DMS79 (cell line): ENCODE measurements at regions not wholly inside any gene's neighbourhood (a gene's known extent, or its start where the extent isn't known, plus 50 kb on each side); places are given as distances from the start of the nearest gene placed in this dataset.
"Not testable (repeated sequence)": the region's sequence is repeated elsewhere in the genome, so short reads cannot be mapped to it uniquely, and the experiment has no call there.

ENCODE experiments used
- DNase-seq: peaks from one replicate; lab custom pipeline; 2025; lab: John Stamatoyannopoulos, UW

DNA sequence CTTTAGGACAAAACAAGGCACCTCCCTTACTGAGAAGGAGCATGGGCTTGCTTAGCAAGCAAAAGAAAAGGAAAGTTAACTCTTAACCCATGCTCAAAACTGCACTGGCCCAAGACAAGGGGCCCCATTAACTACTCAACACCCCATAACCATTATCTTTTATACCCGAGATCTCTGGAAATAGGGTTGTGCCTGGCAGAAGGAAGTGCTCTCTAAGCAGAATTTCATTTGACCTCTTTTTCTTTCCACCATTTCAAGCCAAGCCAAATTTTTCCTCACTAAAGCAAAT, 167.2 kb downstream of the RASEF start:
- DNase-seq, result peak; percentile 63

DNA sequence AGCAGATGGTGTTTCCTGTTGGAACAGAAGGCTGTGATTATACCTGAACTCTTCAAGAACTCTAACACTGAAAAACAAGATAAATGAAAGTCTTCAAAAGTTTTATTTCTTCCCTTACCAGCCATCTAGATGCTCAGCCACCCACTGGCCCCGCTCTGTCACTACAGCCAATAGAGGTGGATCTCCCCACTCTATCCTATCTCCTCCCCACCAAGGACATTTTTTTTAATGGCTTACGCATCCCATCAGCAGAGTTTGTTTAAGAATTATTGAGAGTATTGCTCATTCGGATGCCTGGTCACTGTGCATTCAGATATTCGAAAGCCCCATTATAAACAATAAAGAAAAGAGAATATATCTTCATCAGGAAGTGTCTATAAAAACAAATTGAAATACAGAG, 159.4 kb downstream of the RASEF start:
- no peak for DNase-seq

DNA sequence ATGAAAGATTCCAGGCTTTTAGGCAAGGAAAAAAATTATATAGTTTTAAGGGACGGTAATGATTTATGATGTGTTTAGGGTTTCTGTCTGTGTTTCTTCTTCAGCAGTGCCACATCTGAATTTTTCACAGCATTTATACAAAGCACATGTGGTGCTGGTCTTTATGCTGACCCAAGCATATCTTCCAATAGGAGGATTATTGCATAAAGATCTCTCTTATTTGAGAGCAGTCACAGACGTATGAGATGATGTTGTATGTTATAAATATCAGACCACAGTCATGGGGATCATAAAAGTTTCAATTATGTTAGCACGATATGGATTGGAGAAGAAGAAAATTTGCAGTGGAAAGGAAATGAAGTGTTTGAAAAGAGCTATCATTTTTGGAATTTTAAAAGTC, 150.9 kb downstream of the RASEF start:
- DNase-seq, result no peak

DNA sequence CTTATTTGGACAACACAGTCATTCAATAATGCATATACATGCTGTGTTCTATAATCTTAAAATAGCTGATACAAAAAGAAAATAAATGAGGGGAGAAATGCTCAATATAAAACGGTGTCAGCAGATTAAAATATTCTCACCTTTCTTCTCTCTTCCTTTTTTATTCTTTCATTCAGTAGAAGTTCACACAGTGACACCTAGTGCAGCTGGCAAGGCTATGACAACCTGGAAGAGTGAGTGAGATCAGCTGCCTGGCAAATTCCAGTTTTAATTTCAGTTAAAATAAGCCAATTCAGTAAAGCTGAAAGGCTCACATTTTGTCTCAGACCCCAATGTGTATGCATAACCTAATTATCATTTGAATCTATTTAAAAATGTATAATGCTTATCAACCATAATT, 150.3 kb downstream of the RASEF start:
- no peak for DNase-seq

DNA sequence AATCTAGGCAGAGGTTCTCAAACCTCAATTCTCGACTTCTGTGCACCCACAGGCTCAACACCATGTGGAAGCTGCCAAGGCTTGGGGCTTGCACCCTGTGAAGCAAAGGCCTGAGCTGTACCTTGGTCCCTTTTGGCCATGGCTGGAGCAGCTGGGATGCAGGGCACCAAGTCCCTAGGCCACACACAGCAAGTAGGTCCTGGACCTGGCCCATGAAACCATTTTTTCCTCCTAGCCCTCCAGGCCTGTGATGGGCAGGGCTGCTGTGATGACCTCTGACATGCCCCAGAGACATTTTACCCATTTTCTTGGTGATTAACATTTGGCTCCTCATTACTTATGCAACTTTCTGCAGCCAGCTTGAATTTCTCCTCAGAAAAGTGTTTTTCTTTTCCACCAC, 146.7 kb downstream of the RASEF start:
- DNase-seq, result not testable (repeated sequence)

DNA sequence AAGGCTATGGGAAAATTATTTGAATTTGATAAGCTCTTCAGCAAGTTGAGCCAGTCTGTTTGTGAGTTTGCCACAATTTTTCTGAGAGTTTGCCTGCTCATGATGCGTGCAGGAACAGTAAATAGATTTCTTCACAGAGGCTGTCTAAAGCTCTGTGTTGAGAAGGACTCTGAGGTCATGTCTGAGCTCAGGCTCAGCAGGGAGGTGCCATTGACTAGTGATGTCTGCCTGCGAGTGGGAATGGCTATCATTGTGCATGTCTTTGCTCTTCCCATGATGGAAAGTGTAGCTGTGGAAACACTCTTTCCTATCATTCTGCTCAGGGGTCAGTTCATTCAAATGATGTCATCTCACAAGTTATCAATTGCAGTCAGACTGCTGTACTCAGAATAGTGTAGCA, 142.8 kb downstream of the RASEF start:
- DNase-seq, result no peak

DNA sequence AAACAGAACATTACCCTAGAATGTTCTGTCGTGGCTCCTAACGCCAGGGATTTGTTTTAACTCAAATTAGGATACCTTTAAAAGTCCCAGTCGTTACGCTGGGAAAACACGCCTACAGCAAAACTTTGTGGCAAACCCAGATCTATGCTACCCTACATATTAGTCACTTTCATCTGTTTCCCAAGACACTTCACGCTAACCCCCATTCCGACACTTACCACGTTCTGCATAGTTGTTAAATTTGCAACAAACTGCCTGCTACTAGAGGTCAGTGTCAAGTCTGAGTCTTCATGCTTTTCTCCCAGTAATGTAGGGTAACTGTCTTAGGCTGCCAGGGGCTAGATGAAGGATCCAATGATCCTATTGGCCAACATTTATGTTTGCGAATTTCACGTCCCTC, 140.3 kb downstream of the RASEF start:
- DNase-seq, result no peak

DNA sequence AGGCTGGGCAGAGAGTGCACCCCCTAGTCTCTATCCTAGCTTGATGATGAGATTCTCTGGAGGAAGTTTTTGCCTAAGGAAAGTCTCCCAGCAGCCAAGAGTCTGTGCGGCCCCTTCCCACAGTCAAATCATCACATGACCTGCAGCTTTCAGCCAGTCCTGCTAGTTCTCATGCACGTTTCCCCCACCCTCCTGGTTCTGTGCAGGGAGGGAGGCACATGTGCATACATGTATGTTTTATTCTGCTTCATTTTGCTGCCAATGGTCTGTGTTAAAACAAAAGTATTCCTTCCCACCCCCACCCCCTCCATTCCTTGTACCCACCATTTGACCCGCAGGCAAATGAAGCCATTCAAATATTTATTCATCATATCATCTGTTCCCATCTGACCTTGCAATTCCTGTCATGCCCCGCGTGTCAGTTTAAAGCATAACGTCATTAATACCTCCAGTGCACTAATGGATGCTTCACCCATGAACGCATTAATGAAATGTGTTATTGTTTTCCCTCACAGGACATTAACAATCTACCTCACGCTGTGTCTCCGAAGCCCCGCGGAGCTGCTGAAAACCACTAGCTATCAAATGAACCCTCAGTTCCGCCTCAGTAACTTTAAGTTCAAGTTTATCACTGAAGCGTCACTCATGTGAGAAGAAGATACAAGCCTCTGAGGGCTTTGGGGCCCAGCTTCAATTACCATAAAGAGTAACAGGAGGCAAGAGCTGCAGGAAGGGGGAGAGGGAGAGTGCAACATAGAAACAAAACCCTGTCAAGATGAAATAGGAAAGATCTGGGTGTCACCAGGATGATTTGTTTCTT, 139.6 kb downstream of the RASEF start:
- DNase-seq, result peak; percentile 89

DNA sequence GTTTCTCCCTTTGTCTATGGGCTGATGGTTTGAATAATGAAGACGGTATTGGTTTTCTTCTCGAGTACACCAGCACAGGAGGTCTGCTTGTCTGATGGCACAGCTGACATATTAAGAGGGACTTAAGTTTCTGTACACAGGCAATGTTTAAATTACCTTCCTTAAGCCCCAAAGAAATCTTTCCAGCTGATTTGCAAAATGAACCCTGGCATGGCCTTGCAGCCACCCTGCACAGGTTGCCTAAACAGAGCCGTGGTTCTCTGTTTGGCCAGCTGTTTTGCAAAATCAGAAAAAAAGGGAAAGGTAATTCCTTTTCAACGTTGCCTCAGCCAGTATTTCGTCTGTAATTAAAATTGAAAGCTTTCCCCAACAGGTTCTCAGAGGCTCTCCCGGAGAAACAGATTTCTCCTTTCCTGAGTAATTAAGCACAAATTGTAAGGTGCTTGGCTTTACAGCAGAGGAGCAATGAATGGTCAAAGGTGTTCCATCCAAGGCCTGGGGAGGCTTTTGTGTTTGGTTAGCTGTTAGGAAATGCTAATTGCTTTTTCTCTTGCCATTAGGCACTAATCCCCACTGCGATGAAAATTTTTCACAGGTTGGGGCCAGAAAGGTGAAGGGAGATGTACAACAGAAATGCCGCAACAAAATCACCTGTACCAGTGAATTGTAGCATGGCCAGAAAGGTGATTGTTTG, 138.9 kb downstream of the RASEF start:
- no peak for DNase-seq
